ENCODE measurements at regions not wholly inside any gene's neighbourhood (a gene's known extent, or its start where the extent isn't known, plus 50 kb on each side); places are given as distances from the start of the nearest gene placed in this dataset.

DNA sequence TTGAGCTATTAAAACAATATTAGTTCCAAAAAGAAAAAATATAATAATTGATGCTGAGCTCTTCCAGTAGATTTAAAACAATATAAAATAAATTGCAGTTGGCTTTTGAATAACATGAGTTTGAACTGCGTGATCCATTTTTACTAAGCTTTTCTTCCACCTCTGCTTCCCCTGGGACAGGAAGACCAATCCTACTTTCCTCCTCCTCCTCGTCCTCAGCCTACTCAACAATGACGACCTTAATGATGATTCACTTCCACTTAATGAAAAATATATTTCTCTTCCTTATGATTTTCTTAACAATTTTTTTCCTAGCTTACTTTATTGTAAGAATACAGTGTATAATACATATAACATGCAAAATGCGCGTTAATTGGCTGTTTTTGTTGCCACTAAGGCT lies 78.9 kb upstream of the THRB start:
- no peak for TF ChIP-seq EZH2 (IDR thresholded peaks at IDR 0.05; ENCODE audit: low read depth)
- TF ChIP-seq, protein P1, sequence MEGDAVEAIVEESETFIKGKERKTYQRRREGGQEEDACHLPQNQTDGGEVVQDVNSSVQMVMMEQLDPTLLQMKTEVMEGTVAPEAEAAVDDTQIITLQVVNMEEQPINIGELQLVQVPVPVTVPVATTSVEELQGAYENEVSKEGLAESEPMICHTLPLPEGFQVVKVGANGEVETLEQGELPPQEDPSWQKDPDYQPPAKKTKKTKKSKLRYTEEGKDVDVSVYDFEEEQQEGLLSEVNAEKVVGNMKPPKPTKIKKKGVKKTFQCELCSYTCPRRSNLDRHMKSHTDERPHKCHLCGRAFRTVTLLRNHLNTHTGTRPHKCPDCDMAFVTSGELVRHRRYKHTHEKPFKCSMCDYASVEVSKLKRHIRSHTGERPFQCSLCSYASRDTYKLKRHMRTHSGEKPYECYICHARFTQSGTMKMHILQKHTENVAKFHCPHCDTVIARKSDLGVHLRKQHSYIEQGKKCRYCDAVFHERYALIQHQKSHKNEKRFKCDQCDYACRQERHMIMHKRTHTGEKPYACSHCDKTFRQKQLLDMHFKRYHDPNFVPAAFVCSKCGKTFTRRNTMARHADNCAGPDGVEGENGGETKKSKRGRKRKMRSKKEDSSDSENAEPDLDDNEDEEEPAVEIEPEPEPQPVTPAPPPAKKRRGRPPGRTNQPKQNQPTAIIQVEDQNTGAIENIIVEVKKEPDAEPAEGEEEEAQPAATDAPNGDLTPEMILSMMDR (conservative IDR thresholded peaks at IDR 0.05) = no peak

All from PC-9 (cell line).